ENCODE measurements at regions not wholly inside any gene's neighbourhood (a gene's known extent, or its start where the extent isn't known, plus 50 kb on each side); places are given as distances from the start of the nearest gene placed in this dataset.
"Not testable (repeated sequence)": the region's sequence is repeated elsewhere in the genome, so short reads cannot be mapped to it uniquely, and the experiment has no call there.

DNA sequence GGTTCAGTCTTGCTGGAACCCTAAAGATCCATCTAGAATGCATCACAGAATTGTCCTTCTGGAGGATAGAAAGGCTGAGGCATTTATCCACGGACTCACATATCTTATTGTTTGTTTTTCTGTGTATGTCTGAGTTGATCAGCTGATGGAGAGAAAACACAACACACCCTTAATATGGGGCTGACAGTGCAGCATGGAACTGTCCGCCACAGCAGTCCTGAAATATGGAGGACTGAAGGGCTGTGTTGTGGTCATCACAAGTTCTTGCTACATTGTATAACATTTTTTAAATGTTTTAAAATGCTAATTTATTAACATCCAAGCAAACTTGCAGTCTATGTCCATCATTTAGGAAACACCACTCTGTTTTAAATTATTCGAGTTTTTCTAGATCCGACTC, 448.9 kb upstream of the ERCC4 start:
- no peak for DNase-seq (ENCODE audit: low read depth)

GRCh38 chr16:13478991-13479390, 441.0 kb upstream of the ERCC4 start:
- no peak for DNase-seq (ENCODE audit: low read depth)

DNA sequence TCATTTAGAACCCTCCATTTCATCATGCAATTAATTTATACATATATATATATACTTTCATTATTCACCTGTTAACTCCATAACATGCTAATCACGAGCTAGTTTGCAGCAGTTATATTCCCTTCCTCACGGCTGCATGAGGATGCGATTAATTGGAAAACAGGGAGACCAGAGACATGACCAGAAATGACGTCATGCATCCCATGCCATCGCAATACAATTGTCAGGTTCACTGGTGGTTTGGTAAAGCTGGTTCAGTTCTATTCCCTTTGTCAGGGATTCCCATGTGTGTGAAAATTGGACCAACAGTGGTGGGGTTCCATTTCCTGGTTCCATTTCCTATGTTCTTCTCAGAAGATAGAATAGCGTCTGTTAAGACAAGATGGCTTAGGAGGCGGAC, 440.4 kb upstream of the ERCC4 start:
- DNase-seq (ENCODE audit: low read depth) = no peak

GRCh38 chr16:13480801-13481200, 439.2 kb upstream of the ERCC4 start:
- DNase-seq (ENCODE audit: low read depth) = no peak

DNA sequence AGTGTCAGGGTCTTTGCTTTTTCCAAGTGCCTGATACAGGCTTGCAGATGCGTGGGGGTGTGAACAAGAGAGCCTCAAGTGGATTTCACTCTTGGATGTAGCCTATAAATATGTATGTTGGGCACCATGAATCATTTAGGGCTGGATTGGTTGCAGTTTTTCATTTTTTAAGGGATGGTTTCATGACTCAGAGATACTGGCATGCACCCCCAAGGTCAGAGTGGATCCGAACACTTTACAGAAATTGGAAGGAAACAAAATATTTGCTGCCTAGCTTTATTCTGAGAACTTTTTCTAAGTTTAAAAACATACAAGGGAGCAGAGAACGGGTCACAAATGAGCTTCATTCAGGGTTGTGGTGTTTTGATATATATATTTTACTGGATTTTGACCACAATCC, 436.8 kb upstream of the ERCC4 start:
- DNase-seq (ENCODE audit: low read depth) = no peak

- DNase-seq (ENCODE audit: low read depth) = not testable (repeated sequence)
These were observed 430.5 kb upstream of the ERCC4 start for GRCh38 chr16:13489416-13489815.

- no peak for DNase-seq (ENCODE audit: low read depth)
These were observed 427.9 kb upstream of the ERCC4 start for GRCh38 chr16:13492046-13492445.

DNA sequence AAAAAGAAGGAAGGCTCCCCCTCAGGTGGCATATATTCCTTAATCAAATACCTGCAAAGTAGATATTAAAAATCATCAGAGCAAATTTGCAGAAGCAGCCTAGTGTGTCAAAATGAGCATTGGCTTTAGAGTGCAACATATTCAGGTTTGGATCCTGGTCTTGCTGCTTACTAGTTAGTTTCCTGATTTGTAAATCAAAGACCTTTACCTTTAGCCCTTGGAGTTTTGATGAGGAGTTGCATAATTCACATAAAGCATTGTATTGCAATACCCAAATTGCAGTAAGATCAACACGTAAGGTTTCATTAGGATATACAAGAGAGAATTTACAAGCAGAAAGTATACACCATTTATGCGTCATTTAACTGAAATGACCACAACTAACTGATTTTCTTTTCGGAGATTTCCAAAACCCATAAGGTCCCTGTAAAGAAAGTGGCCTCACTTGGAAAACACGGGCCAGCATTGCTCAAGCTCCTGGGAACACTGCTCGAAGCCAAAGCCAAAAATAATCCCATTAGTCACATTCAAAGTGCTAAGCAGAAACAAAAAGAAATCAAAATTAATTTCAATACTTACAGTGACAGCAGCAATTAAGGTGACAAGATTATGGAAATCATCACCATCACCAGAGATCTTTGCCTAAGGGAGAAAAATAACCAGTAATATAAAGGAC, 415.9 kb upstream of the ERCC4 start:
- no peak for DNase-seq (ENCODE audit: low read depth)

- no peak for DNase-seq (ENCODE audit: low read depth)
These were observed 412.4 kb upstream of the ERCC4 start for GRCh38 chr16:13507530-13507929.

- no peak for DNase-seq (ENCODE audit: low read depth)
These were observed 409.4 kb upstream of the ERCC4 start for GRCh38 chr16:13510425-13511151.

DNA sequence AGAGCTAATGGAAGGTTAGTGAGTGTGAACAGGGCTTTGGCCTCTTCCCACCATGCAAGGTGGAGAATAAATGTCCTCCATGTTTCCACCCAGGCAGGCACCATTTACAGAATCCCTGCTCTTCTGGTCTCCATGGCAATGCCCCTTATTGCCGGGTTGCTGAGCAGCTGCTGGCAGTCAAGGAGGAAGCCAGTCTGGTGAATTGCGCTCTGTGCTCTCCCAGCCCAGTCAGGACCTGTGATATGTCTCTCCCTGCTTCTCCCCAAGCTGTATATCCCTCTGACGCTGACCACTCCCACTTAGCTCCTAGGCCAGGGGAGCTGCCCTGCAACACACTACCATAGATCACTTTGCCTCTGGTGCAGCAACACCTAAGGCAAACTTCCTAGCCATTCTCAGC, 402.1 kb upstream of the ERCC4 start:
- no peak for DNase-seq (ENCODE audit: low read depth)

DNA sequence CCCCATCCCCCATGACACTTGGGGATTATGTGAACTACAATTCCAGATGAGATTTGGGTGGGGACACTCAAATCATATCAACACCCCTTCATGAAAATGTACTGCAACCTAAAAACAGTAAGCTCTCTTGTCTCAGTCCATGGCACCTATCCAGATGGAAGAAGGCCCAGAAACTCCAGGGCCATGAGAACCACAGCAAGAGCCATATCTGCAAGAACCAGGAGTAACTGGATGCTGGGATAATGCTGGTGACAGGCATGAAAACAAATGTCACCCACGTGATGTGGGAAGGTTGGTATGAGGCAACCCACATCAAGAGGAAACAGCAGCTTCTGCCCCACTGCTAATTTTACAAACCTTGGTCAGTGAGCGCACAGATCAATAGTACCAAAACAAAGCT, 400.1 kb upstream of the ERCC4 start:
- DNase-seq (ENCODE audit: low read depth) = no peak

GRCh38 chr16:13521356-13521755, 398.6 kb upstream of the ERCC4 start:
- no peak for DNase-seq (ENCODE audit: low read depth)

- DNase-seq (ENCODE audit: low read depth) = no peak
These were observed 392.6 kb upstream of the ERCC4 start for GRCh38 chr16:13527332-13527731.

DNA sequence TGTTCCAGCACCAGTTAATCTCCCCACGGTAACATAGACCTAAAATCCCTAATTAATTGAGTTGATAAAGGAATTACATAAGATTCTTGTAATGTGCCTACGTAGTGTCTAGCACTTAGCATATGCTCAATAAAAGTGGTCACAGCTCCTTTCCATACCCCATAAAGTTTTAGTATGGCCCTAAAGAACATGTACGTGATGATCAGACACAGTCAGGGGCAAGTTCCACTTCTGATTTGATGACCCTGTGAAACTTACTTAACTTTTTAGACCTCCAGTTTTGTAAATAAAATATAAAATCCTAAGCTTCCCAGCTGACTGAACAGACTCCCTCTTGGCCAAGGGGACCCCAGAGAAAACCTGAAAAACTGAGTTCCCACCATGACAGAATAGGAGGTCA, 391.3 kb upstream of the ERCC4 start:
- DNase-seq (ENCODE audit: low read depth) = no peak

DNA sequence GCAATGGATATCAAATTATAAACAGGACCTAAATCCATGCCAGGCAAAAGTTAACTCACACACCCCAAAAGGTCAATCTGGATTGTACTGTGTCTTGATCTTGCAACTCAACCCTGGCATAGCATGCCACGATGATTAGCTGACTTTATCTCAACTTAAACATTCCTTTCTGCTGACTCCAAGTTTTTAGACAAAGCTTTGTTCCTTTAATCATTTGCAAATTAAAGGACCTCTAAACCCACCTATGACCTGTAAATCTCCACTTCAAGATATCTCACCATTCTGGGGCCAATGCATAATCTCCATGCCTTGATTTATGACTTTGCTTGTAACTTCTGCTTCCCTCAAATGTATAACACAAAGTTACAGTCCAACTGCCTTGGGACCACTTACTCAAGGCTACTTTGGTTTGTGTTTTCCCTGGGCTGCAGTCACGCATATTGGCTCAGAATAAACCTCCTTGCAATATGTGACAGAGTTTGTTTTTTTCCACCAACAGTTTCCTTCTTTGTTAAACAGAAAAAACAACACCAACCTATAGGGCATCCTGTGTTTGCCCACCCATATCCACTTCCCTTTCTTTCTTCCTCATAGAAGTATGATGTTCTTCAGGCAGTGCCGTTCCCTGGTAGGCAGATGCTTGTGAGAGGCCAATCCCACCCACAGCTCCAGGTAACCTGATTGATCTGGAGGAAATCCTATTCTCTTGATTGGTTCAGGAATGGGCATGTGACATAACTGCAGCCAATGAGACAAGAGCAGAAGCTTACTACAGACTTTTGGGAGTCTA, 390.6 kb upstream of the ERCC4 start:
- no peak for DNase-seq (ENCODE audit: low read depth)

- no peak for DNase-seq (ENCODE audit: low read depth)
These were observed 379.2 kb upstream of the ERCC4 start for GRCh38 chr16:13540771-13541170.

DNA sequence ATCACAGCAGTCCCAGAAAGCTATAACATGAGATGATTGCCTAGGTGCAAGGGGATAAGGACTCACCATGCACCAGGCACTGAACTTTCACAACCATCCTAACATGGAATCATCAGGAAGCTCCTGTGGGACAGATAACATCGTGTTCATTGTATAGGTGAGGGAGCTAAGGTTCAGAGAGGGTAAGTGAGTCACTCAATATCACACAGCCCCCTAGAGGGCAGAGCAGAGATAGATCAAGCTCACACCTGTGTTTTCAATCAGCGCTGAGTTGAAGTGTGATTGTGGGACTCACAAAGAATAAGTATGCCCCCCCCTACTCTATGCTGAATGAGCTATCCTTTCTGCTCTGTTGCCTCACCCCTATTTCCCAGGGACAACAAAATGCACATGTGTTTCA, 377.7 kb upstream of the ERCC4 start:
- no peak for DNase-seq (ENCODE audit: low read depth)

DNA sequence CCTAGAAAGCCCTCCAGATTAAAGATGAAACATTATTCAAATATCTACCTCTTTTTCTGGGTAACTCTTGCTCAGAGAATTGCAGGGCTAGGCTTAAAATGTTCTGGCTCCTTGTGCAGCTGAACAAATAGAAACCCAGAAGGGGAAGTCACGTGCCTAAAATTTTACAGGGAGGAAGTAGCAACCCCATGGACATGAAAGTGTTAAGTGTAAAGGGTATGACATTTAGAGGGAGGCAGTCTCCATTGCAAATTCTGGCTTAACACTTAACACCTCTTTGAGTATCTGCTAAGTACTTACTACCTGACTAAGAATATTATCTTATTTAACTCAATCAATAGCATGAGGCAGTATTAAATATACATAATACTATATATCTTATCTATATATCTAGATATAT, 376.1 kb upstream of the ERCC4 start:
- no peak for DNase-seq (ENCODE audit: low read depth)

DNA sequence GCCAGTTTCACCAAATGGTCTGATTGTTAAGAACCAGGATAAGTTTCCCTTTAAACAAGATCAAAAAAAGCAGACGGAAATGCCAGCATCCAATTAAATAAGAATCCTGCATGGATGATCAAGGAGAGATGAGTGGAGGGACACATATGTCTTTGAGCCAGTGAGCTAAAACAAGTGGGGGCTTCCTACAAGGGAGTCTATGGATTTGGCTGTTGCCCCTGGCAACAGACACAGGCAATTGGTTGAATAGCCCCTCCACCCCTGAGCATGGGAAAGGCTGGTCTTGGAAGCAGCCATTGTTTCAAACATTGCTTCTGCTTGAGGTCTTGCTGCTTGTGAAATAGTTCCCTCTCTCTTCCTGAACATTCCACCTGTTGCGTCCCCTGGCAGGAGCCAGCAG, 374.7 kb upstream of the ERCC4 start:
- no peak for DNase-seq (ENCODE audit: low read depth)

DNA sequence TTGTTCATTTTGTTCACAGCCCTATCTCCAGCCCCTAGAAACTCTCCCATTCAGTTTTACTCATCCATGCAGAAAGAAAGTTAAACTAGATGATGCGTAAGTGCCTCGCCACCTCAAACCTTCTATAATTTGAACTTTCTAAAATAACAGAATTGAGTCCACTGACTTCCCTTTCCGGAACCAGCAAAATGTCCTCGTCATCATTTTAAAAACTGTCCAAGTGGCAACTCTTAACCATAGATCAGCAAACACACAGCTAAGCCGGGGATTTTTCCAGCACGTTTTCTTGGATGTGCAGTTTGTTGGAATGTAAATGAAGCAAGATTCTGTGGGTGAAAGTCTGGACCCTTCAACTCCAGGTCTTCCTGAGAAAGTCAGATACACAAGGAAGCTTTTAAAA, 369.7 kb upstream of the ERCC4 start:
- no peak for DNase-seq (ENCODE audit: low read depth)

- no peak for DNase-seq (ENCODE audit: low read depth)
These were observed 367.6 kb upstream of the ERCC4 start for GRCh38 chr16:13552062-13552959.
